WTC11 (cell line): ENCODE measurements at regions not wholly inside any gene's neighbourhood (a gene's known extent, or its start where the extent isn't known, plus 50 kb on each side); places are given as distances from the start of the nearest gene placed in this dataset.

ENCODE experiments used
- ATAC-seq: fragments of 200-7000 bp; cut with Tn5 transposase; 2 replicates; pipeline ENCODE4 v1.10.0; 2021; ENCODE audit warnings: mild to moderate bottlenecking, moderate library complexity
- CTCF ChIA-PET: fragments of 300-600 bp; sonication (Branson Sonifier 250); formaldehyde crosslinking; loops from one replicate; lab custom pipeline; 2021; ENCODE audit warnings: antibody characterized with exemption; lab: Charles Lee
- POLR2A ChIA-PET: fragments of 350-600 bp; sonication (Branson Sonifier 250); formaldehyde crosslinking; loops from one replicate; lab custom pipeline; 2021; ENCODE audit warnings: antibody characterized with exemption; lab: Charles Lee
- DNase-seq: peaks from one replicate; pipeline ENCODE4 v3.0.0; 2021; ENCODE audit warnings: low spot score
- H3K27ac Mint-ChIP-seq: 2 replicates; pipeline ENCODE4 v1.8.0; 2021; ENCODE audit warnings: mixed read lengths
- H3K27me3 Mint-ChIP-seq: 2 replicates; pipeline ENCODE4 v1.8.0; 2021; ENCODE audit warnings: low read depth, mild to moderate bottlenecking, moderate library complexity, mixed read lengths
- H3K36me3 Mint-ChIP-seq: 2 replicates; pipeline ENCODE4 v1.8.0; 2021; ENCODE audit warnings: mixed read lengths
- H3K4me1 Mint-ChIP-seq: 2 replicates; pipeline ENCODE4 v1.8.0; 2022; ENCODE audit warnings: mixed read lengths
- H3K4me3 Mint-ChIP-seq: 2 replicates; pipeline ENCODE4 v1.8.0; 2021; ENCODE audit warnings: mild to moderate bottlenecking, moderate library complexity, mixed read lengths
- H3K9me3 Mint-ChIP-seq: 2 replicates; pipeline ENCODE4 v1.8.0; 2021; ENCODE audit warnings: mixed read lengths
- CREB1 ChIP-seq: sonication (generic); formaldehyde crosslinking; IDR thresholded peaks from 2 replicates; pipeline ENCODE4 v1.8.0; 2023; ENCODE audit warnings: mild to moderate bottlenecking, missing genetic modification reagents
- CREM ChIP-seq: sonication (generic); formaldehyde crosslinking; IDR thresholded peaks from 2 replicates; pipeline ENCODE4 v1.8.1; 2022; ENCODE audit warnings: mild to moderate bottlenecking, missing genetic modification reagents, moderate library complexity
- FOXP1 ChIP-seq: sonication (generic); formaldehyde crosslinking; IDR thresholded peaks from 2 replicates; pipeline ENCODE4 v1.8.0; 2022; ENCODE audit warnings: missing genetic modification reagents, mild to moderate bottlenecking, moderate library complexity, borderline replicate concordance
- JAZF1 ChIP-seq: fragments of 250-450 bp; sonication (Bioruptor Pico); IDR thresholded peaks from 2 replicates; pipeline ENCODE4 v1.9.0; 2021; ENCODE audit warnings: moderate library complexity, mild to moderate bottlenecking, inconsistent platforms
- JUN ChIP-seq: sonication (generic); formaldehyde crosslinking; IDR thresholded peaks from 2 replicates; pipeline ENCODE4 v1.8.0; 2023; ENCODE audit warnings: mild to moderate bottlenecking, missing genetic modification reagents
- NFATC4 ChIP-seq: fragments of 250-450 bp; sonication (Bioruptor Pico); IDR thresholded peaks from 2 replicates; pipeline ENCODE4 v1.9.0; 2021; ENCODE audit warnings: mild to moderate bottlenecking
- NR1H2 ChIP-seq: sonication (generic); formaldehyde crosslinking; IDR thresholded peaks from 2 replicates; pipeline ENCODE4 v1.9.0; 2021; ENCODE audit warnings: mild to moderate bottlenecking, moderate library complexity, missing genetic modification reagents
- RORB ChIP-seq: fragments of 250-450 bp; sonication (Bioruptor Pico); IDR thresholded peaks from 2 replicates; pipeline ENCODE4 v1.9.0; 2021; ENCODE audit warnings: mild to moderate bottlenecking
- SP1 ChIP-seq: sonication (generic); formaldehyde crosslinking; conservative IDR thresholded peaks from 2 replicates; pipeline ENCODE4 v1.8.1; 2022; ENCODE audit warnings: missing genetic modification reagents
- ZNF121 ChIP-seq: sonication (generic); formaldehyde crosslinking; IDR thresholded peaks from 2 replicates; pipeline ENCODE4 v1.8.0; 2023; ENCODE audit warnings: missing genetic modification reagents
- ZNF671 ChIP-seq: fragments of 250-450 bp; sonication (Bioruptor Pico); IDR thresholded peaks from 2 replicates; pipeline ENCODE4 v1.8.0; 2021; ENCODE audit warnings: mild to moderate bottlenecking
- TF ChIP-seq, protein P1 (sequence below): sonication (generic); formaldehyde crosslinking; conservative IDR thresholded peaks from 2 replicates; pipeline ENCODE4 v1.8.1; 2023; ENCODE audit warnings: mild to moderate bottlenecking, low read depth, missing genetic modification reagents, moderate library complexity
- TF ChIP-seq, protein P2 (sequence below): sonication (generic); formaldehyde crosslinking; IDR thresholded peaks from 2 replicates; pipeline ENCODE4 v1.8.1; 2022; ENCODE audit warnings: low read depth, missing genetic modification reagents, borderline replicate concordance
- TF ChIP-seq, protein P3 (sequence below): sonication (generic); formaldehyde crosslinking; IDR thresholded peaks from 2 replicates; pipeline ENCODE4 v1.8.1; 2022; ENCODE audit warnings: mild to moderate bottlenecking, missing genetic modification reagents, moderate library complexity, borderline replicate concordance
- TF ChIP-seq, protein P4 (sequence below): sonication (generic); formaldehyde crosslinking; IDR thresholded peaks from 2 replicates; pipeline ENCODE4 v1.8.1; 2022; ENCODE audit warnings: missing genetic modification reagents, borderline replicate concordance
- TF ChIP-seq, protein P5 (sequence below): sonication (generic); formaldehyde crosslinking; IDR thresholded peaks from 2 replicates; pipeline ENCODE4 v1.8.1; 2023; ENCODE audit warnings: mild to moderate bottlenecking, missing genetic modification reagents, borderline replicate concordance
- TF ChIP-seq, protein P6 (sequence below): sonication (generic); formaldehyde crosslinking; IDR thresholded peaks from 2 replicates; pipeline ENCODE4 v1.8.0; 2022; ENCODE audit warnings: mild to moderate bottlenecking, missing genetic modification reagents
- TF ChIP-seq, protein P7 (sequence below): fragments of 250-450 bp; sonication (Bioruptor Pico); IDR thresholded peaks from 2 replicates; pipeline ENCODE4 v2.1.2; 2022; ENCODE audit warnings: mild to moderate bottlenecking, moderate library complexity

DNA sequence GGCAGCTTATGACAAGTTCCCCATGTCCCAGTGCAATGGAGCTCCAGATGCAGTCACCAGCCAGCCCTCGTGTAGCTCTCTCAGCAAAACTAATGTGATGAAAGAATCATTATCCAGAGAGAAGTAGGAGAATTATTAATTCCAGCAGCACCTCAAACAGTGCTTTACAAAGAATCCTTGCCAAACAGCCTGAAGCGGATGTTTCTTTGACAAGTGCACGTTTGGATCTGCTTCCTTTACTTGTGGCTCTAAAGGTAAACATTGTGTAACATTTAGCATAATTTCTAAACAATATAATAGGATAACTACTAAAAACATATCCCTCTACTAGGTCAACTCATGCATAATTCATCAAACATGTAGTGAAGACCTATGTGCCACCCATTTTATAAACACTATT, 197.0 kb downstream of the FAM181B start (continued):
- TF ChIP-seq, protein P1, sequence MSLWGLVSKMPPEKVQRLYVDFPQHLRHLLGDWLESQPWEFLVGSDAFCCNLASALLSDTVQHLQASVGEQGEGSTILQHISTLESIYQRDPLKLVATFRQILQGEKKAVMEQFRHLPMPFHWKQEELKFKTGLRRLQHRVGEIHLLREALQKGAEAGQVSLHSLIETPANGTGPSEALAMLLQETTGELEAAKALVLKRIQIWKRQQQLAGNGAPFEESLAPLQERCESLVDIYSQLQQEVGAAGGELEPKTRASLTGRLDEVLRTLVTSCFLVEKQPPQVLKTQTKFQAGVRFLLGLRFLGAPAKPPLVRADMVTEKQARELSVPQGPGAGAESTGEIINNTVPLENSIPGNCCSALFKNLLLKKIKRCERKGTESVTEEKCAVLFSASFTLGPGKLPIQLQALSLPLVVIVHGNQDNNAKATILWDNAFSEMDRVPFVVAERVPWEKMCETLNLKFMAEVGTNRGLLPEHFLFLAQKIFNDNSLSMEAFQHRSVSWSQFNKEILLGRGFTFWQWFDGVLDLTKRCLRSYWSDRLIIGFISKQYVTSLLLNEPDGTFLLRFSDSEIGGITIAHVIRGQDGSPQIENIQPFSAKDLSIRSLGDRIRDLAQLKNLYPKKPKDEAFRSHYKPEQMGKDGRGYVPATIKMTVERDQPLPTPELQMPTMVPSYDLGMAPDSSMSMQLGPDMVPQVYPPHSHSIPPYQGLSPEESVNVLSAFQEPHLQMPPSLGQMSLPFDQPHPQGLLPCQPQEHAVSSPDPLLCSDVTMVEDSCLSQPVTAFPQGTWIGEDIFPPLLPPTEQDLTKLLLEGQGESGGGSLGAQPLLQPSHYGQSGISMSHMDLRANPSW (CRISPR knock-in tag) = no peak
- no peak for TF ChIP-seq FOXP1 (CRISPR knock-in tag)
- TF ChIP-seq, protein P2, sequence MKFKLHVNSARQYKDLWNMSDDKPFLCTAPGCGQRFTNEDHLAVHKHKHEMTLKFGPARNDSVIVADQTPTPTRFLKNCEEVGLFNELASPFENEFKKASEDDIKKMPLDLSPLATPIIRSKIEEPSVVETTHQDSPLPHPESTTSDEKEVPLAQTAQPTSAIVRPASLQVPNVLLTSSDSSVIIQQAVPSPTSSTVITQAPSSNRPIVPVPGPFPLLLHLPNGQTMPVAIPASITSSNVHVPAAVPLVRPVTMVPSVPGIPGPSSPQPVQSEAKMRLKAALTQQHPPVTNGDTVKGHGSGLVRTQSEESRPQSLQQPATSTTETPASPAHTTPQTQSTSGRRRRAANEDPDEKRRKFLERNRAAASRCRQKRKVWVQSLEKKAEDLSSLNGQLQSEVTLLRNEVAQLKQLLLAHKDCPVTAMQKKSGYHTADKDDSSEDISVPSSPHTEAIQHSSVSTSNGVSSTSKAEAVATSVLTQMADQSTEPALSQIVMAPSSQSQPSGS (CRISPR knock-in tag) = no peak
- no peak for TF ChIP-seq ZNF671 (CRISPR knock-in tag)
- TF ChIP-seq, protein P3, sequence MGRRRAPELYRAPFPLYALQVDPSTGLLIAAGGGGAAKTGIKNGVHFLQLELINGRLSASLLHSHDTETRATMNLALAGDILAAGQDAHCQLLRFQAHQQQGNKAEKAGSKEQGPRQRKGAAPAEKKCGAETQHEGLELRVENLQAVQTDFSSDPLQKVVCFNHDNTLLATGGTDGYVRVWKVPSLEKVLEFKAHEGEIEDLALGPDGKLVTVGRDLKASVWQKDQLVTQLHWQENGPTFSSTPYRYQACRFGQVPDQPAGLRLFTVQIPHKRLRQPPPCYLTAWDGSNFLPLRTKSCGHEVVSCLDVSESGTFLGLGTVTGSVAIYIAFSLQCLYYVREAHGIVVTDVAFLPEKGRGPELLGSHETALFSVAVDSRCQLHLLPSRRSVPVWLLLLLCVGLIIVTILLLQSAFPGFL (CRISPR knock-in tag) = no peak
- TF ChIP-seq CREB1 (CRISPR knock-in tag) = no peak
- TF ChIP-seq, protein P4, sequence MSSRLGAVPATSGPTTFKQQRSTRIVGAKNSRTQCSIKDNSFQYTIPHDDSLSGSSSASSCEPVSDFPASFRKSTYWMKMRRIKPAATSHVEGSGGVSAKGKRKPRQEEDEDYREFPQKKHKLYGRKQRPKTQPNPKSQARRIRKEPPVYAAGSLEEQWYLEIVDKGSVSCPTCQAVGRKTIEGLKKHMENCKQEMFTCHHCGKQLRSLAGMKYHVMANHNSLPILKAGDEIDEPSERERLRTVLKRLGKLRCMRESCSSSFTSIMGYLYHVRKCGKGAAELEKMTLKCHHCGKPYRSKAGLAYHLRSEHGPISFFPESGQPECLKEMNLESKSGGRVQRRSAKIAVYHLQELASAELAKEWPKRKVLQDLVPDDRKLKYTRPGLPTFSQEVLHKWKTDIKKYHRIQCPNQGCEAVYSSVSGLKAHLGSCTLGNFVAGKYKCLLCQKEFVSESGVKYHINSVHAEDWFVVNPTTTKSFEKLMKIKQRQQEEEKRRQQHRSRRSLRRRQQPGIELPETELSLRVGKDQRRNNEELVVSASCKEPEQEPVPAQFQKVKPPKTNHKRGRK (CRISPR knock-in tag) = no peak
- no peak for TF ChIP-seq CREM (CRISPR knock-in tag)
- TF ChIP-seq ZNF121 (CRISPR knock-in tag) = no peak
- TF ChIP-seq, all 79 proteins: peak for 0

DNA sequence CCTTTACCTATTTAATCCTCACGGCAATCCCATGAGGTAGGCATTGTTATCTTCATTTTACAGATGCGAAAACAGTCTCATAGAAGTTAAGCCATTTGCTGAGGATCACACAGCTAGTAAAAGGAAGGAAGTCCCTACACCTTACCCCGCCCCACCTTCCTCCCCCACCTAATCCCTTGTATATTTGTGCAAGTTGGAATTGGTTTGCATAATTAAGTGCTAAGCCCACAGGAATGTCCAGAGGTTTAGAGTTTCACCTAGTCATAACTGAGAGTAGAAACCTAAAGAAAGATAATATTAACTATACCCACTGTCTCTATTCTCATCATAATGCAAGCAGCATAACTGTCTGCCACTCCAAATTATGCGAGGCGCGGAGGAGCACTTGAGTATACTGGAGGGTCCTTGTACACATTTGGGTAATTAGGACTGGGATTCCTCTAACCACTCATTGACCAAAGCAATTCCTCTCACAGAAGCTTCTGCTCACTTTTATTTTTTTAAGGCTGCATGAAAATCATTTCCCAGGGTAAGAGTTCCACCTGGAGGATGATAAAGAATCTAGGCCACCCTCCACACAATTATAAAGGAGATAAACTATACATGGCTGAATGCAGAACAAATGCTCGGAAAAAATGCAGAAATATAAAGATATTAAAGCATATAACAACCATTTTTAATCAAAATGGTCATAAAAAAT, 199.9 kb downstream of the FAM181B start:
- peaks cover 9% of the 10 kb centered on the region; the same call in 1 of the 2 replicates for H3K9me3 Mint-ChIP-seq
- H3K27me3 Mint-ChIP-seq = no peaks in the 10 kb centered on the region
- CTCF ChIA-PET = interaction anchor here (1.6 kb wide), 1 partner anchor 39 kb away, joined by 4 read pairs; no protein-coding TSS in a partner anchor
- H3K27ac Mint-ChIP-seq = no peak overlapping the region
- DNase-seq = no peak
- ATAC-seq = no peak
- POLR2A ChIA-PET = no interaction called here
- no peak overlapping the region for H3K4me3 Mint-ChIP-seq
- H3K36me3 Mint-ChIP-seq = no peaks in the 10 kb centered on the region
- peaks cover 7% of the 10 kb centered on the region; the same call in 1 of the 2 replicates for H3K4me1 Mint-ChIP-seq
- TF ChIP-seq, protein P5, sequence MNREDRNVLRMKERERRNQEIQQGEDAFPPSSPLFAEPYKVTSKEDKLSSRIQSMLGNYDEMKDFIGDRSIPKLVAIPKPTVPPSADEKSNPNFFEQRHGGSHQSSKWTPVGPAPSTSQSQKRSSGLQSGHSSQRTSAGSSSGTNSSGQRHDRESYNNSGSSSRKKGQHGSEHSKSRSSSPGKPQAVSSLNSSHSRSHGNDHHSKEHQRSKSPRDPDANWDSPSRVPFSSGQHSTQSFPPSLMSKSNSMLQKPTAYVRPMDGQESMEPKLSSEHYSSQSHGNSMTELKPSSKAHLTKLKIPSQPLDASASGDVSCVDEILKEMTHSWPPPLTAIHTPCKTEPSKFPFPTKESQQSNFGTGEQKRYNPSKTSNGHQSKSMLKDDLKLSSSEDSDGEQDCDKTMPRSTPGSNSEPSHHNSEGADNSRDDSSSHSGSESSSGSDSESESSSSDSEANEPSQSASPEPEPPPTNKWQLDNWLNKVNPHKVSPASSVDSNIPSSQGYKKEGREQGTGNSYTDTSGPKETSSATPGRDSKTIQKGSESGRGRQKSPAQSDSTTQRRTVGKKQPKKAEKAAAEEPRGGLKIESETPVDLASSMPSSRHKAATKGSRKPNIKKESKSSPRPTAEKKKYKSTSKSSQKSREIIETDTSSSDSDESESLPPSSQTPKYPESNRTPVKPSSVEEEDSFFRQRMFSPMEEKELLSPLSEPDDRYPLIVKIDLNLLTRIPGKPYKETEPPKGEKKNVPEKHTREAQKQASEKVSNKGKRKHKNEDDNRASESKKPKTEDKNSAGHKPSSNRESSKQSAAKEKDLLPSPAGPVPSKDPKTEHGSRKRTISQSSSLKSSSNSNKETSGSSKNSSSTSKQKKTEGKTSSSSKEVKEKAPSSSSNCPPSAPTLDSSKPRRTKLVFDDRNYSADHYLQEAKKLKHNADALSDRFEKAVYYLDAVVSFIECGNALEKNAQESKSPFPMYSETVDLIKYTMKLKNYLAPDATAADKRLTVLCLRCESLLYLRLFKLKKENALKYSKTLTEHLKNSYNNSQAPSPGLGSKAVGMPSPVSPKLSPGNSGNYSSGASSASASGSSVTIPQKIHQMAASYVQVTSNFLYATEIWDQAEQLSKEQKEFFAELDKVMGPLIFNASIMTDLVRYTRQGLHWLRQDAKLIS (CRISPR knock-in tag) = no peak
- TF ChIP-seq NR1H2 (CRISPR knock-in tag) (no peak), JUN (no peak), NFATC4 (CRISPR knock-in tag) (no peak), RORB (CRISPR knock-in tag) (no peak), CREM (CRISPR knock-in tag) (no peak), SP1 (CRISPR knock-in tag) (no peak), JAZF1 (CRISPR knock-in tag) (no peak)
- TF ChIP-seq, protein P2 (CRISPR knock-in tag) = no peak
- TF ChIP-seq, protein P6, sequence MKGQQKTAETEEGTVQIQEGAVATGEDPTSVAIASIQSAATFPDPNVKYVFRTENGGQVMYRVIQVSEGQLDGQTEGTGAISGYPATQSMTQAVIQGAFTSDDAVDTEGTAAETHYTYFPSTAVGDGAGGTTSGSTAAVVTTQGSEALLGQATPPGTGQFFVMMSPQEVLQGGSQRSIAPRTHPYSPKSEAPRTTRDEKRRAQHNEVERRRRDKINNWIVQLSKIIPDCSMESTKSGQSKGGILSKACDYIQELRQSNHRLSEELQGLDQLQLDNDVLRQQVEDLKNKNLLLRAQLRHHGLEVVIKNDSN (CRISPR knock-in tag) = no peak
- TF ChIP-seq, protein P7, sequence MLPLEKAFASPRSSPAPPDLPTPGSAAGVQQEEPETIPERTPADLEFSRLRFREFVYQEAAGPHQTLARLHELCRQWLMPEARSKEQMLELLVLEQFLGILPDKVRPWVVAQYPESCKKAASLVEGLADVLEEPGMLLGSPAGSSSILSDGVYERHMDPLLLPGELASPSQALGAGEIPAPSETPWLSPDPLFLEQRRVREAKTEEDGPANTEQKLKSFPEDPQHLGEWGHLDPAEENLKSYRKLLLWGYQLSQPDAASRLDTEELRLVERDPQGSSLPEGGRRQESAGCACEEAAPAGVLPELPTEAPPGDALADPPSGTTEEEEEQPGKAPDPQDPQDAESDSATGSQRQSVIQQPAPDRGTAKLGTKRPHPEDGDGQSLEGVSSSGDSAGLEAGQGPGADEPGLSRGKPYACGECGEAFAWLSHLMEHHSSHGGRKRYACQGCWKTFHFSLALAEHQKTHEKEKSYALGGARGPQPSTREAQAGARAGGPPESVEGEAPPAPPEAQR (CRISPR knock-in tag) = no peak
- TF ChIP-seq, protein P3 (CRISPR knock-in tag) = no peak
